ENCODE measurements at regions not wholly inside any gene's neighbourhood (a gene's known extent, or its start where the extent isn't known, plus 50 kb on each side); places are given as distances from the start of the nearest gene placed in this dataset.
"Not testable (repeated sequence)": the region's sequence is repeated elsewhere in the genome, so short reads cannot be mapped to it uniquely, and the experiment has no call there.

DNA sequence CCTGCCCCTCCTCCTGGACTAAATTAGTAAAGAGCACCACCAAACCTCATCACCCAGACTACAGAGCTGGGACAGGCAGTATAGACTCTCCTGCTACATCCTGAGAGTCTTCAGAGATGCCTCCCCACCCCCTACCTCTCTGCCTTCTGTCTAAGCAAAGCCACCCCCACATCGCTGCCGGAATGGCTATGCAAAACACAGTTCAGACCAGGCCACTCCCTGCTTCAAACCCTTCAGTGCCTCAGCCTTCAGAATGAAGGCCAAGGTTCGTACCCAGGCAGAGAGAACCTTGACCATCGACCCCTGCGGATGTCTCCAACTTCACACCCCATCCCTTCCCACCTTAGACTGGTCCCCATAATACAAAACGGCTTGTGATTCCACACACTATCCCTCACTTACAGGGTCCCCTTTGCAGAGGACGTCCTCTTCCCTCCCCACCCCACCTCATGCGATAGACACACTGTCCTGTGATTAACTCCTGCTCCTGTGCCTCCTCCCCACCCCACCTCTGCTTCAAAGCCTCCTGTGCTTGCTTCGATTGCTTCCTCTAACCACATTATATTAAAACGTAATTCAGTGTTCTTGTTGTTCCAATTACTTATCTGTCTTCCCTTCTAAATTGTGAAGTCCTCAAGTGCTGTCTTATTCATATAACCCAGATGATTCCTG lies 175.3 kb downstream of the UACA start:
- TF ChIP-seq SPI1 (IDR thresholded peaks at IDR 0.05; ENCODE audit: borderline replicate concordance, low read depth), result no peak
- TF ChIP-seq, protein P1, sequence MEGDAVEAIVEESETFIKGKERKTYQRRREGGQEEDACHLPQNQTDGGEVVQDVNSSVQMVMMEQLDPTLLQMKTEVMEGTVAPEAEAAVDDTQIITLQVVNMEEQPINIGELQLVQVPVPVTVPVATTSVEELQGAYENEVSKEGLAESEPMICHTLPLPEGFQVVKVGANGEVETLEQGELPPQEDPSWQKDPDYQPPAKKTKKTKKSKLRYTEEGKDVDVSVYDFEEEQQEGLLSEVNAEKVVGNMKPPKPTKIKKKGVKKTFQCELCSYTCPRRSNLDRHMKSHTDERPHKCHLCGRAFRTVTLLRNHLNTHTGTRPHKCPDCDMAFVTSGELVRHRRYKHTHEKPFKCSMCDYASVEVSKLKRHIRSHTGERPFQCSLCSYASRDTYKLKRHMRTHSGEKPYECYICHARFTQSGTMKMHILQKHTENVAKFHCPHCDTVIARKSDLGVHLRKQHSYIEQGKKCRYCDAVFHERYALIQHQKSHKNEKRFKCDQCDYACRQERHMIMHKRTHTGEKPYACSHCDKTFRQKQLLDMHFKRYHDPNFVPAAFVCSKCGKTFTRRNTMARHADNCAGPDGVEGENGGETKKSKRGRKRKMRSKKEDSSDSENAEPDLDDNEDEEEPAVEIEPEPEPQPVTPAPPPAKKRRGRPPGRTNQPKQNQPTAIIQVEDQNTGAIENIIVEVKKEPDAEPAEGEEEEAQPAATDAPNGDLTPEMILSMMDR (IDR thresholded peaks at IDR 0.05; ENCODE audit: insufficient read depth, low read length), result no peak
- no peak for TF ChIP-seq POLR2AphosphoS5 (IDR thresholded peaks at IDR 0.05; ENCODE audit: low read depth)
- TF ChIP-seq GABPA (IDR thresholded peaks at IDR 0.05; ENCODE audit: low read depth), result no peak
- TF ChIP-seq, protein P2, sequence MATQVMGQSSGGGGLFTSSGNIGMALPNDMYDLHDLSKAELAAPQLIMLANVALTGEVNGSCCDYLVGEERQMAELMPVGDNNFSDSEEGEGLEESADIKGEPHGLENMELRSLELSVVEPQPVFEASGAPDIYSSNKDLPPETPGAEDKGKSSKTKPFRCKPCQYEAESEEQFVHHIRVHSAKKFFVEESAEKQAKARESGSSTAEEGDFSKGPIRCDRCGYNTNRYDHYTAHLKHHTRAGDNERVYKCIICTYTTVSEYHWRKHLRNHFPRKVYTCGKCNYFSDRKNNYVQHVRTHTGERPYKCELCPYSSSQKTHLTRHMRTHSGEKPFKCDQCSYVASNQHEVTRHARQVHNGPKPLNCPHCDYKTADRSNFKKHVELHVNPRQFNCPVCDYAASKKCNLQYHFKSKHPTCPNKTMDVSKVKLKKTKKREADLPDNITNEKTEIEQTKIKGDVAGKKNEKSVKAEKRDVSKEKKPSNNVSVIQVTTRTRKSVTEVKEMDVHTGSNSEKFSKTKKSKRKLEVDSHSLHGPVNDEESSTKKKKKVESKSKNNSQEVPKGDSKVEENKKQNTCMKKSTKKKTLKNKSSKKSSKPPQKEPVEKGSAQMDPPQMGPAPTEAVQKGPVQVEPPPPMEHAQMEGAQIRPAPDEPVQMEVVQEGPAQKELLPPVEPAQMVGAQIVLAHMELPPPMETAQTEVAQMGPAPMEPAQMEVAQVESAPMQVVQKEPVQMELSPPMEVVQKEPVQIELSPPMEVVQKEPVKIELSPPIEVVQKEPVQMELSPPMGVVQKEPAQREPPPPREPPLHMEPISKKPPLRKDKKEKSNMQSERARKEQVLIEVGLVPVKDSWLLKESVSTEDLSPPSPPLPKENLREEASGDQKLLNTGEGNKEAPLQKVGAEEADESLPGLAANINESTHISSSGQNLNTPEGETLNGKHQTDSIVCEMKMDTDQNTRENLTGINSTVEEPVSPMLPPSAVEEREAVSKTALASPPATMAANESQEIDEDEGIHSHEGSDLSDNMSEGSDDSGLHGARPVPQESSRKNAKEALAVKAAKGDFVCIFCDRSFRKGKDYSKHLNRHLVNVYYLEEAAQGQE (IDR thresholded peaks at IDR 0.05; ENCODE audit: insufficient replicate concordance, low read depth), result no peak
- no peak overlapping the region for H3K4me3 ChIP-seq (replicated peaks; ENCODE audit: insufficient read depth, low read length)
- no peak for DNase-seq (ENCODE audit: low read depth in 1 of 2, low spot score in 1 of 2)
- H3K27ac ChIP-seq (replicated peaks), result peak overlapping the region; percentile 66
- no peaks in the 10 kb centered on the region for H3K27me3 ChIP-seq (ENCODE audit: insufficient read depth, poor library complexity, severe bottlenecking)

DNA sequence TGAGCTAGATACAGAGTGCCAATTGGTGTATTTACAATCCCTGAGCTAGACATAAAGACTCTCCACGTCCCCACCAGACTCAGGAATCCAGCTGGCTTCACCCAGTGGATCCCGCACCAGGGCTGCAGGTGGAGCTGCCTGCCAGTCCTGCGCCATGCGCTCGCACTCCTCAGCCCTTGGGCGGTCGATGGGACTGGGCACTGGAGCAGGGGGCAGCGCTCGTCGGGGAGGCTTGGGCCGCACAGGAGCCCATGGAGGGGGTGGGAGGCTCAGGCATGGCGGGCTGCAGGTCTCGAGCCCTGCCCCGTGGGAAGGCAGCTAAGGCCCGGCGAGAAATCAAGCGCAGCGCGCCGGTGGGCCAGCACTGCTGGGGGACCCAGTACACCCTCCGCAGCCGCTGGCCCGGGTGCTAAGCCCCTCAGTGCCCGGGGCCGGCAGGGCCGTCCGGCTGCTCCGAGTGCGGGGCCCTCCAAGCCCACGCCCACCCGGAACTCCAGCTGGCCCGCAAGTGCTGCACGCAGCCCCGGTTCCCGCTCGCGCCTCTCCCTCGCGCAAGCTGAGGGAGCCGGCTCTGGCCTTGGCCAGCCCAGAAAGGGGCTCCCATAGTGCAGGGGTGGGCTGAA lies 176.2 kb downstream of the UACA start:
- H3K27ac ChIP-seq (replicated peaks); H3K4me3 ChIP-seq (replicated peaks; ENCODE audit: insufficient read depth, low read length); H3K27me3 ChIP-seq (ENCODE audit: insufficient read depth, poor library complexity, severe bottlenecking); DNase-seq (ENCODE audit: low read depth in 1 of 2, low spot score in 1 of 2): not testable (repeated sequence)

DNA sequence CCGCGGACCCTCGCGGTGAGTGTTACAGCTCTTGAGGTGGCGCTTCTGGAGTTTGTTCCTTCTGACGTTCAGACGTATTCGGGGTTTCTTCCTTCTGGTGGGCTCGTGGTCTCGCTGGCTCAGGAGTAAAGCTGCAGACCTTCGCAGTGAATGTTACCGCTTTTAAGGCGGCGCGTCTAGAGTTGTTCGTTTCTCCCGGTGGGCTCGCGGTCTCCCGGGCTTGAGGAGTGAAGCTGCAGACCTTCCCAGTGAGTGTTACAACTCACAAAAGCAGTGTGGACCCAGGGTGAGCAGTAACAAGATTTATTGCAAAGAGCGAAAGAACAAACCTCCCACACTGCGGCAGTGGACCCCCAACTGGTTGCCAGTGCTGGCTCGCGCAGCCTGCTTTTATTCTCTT lies 177.1 kb downstream of the UACA start:
- TF ChIP-seq, protein P2 (IDR thresholded peaks at IDR 0.05; ENCODE audit: insufficient replicate concordance, low read depth), result no peak
- TF ChIP-seq SPI1 (IDR thresholded peaks at IDR 0.05; ENCODE audit: borderline replicate concordance, low read depth) (no peak), POLR2AphosphoS5 (IDR thresholded peaks at IDR 0.05; ENCODE audit: low read depth) (no peak), GABPA (IDR thresholded peaks at IDR 0.05; ENCODE audit: low read depth) (no peak)
- no peak for DNase-seq (ENCODE audit: low read depth in 1 of 2, low spot score in 1 of 2)
- H3K27ac ChIP-seq (replicated peaks), result no peak overlapping the region
- H3K27me3 ChIP-seq (ENCODE audit: insufficient read depth, poor library complexity, severe bottlenecking), result no peaks in the 10 kb centered on the region
- H3K4me3 ChIP-seq (replicated peaks; ENCODE audit: insufficient read depth, low read length), result no peak overlapping the region

DNA sequence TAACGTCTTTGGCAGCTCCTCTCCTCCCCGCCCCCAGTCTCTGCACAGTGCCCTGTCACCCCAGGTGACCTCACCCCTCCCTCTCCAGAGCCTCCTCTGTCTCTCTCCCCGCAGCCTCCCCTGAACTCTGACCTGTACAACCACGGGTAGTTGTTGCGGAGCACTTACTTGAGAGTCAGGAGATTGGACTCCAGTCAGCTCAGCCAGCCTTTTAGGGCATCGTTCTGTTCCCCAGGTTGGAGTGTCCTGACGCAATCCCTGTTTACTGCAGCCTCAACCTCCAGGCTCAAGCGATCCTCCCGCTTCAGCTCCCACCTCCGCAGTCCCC lies 177.7 kb downstream of the UACA start:
- TF ChIP-seq SPI1 (IDR thresholded peaks at IDR 0.05; ENCODE audit: borderline replicate concordance, low read depth) (no peak), POLR2AphosphoS5 (IDR thresholded peaks at IDR 0.05; ENCODE audit: low read depth) (no peak), GABPA (IDR thresholded peaks at IDR 0.05; ENCODE audit: low read depth) (no peak)
- TF ChIP-seq, protein P2 (IDR thresholded peaks at IDR 0.05; ENCODE audit: insufficient replicate concordance, low read depth), result no peak
- TF ChIP-seq, protein P1 (IDR thresholded peaks at IDR 0.05; ENCODE audit: insufficient read depth, low read length), result no peak
- H3K27me3 ChIP-seq (ENCODE audit: insufficient read depth, poor library complexity, severe bottlenecking), result no peaks in the 10 kb centered on the region
- DNase-seq (ENCODE audit: low read depth in 1 of 2, low spot score in 1 of 2), result no peak
- H3K27ac ChIP-seq (replicated peaks), result no peak overlapping the region
- no peak overlapping the region for H3K4me3 ChIP-seq (replicated peaks; ENCODE audit: insufficient read depth, low read length)
